ENCODE measurements at regions not wholly inside any gene's neighbourhood (a gene's known extent, or its start where the extent isn't known, plus 50 kb on each side); places are given as distances from the start of the nearest gene placed in this dataset.

- Mint-ChIP-seq H3K9me3 (ENCODE audit: unreplicated experiment) (no peaks in the 10 kb centered on the region), H3K4me3 (ENCODE audit: unreplicated experiment) (no peak overlapping the region)
- no peak for DNase-seq
These were observed 60.7 kb upstream of the FNDC1 start for GRCh38 chr6:159108426-159108985.

GRCh38 chr6:159107451-159108260 lies 61.5 kb upstream of the FNDC1 start:
- Mint-ChIP-seq H3K9me3 (ENCODE audit: unreplicated experiment) (no peaks in the 10 kb centered on the region), H3K27ac (ENCODE audit: unreplicated experiment) (peak overlapping the region; percentile 54), H3K4me1 (ENCODE audit: low read depth, unreplicated experiment) (peaks cover 22% of the 10 kb centered on the region), H3K36me3 (ENCODE audit: unreplicated experiment) (no peaks in the 10 kb centered on the region), H3K4me3 (ENCODE audit: unreplicated experiment) (no peak overlapping the region), H3K27me3 (ENCODE audit: unreplicated experiment) (peaks cover 2% of the 10 kb centered on the region)
- no peak for TF ChIP-seq CTCF (IDR thresholded peaks at IDR 0.05; ENCODE audit: partially characterized antibody, unreplicated experiment)
- DNase-seq = no peak

More at GRCh38 chr6:159108426-159108985, 60.7 kb upstream of the FNDC1 start:
- no peaks in the 10 kb centered on the region for H3K36me3 Mint-ChIP-seq (ENCODE audit: unreplicated experiment)
- H3K27me3 Mint-ChIP-seq (ENCODE audit: unreplicated experiment) = peaks cover 4% of the 10 kb centered on the region
- peaks cover 20% of the 10 kb centered on the region for H3K4me1 Mint-ChIP-seq (ENCODE audit: low read depth, unreplicated experiment)
- no peak overlapping the region for H3K27ac Mint-ChIP-seq (ENCODE audit: unreplicated experiment)
- TF ChIP-seq CTCF (IDR thresholded peaks at IDR 0.05; ENCODE audit: partially characterized antibody, unreplicated experiment) = no peak

GRCh38 chr6:159106627-159107241 lies 61.9 kb upstream of the TAGAP start:
- no peak for TF ChIP-seq CTCF (IDR thresholded peaks at IDR 0.05; ENCODE audit: partially characterized antibody, unreplicated experiment)
- Mint-ChIP-seq H3K9me3 (ENCODE audit: unreplicated experiment) (no peaks in the 10 kb centered on the region), H3K4me3 (ENCODE audit: unreplicated experiment) (no peak overlapping the region), H3K4me1 (ENCODE audit: low read depth, unreplicated experiment) (peaks cover 23% of the 10 kb centered on the region), H3K27me3 (ENCODE audit: unreplicated experiment) (peaks cover 2% of the 10 kb centered on the region), H3K27ac (ENCODE audit: unreplicated experiment) (no peak overlapping the region), H3K36me3 (ENCODE audit: unreplicated experiment) (no peaks in the 10 kb centered on the region)
- DNase-seq = peak; percentile 78

GRCh38 chr6:159105716-159106115 lies 60.9 kb upstream of the TAGAP start:
- TF ChIP-seq CTCF (IDR thresholded peaks at IDR 0.05; ENCODE audit: partially characterized antibody, unreplicated experiment) = no peak
- Mint-ChIP-seq H3K36me3 (ENCODE audit: unreplicated experiment) (no peaks in the 10 kb centered on the region), H3K4me1 (ENCODE audit: low read depth, unreplicated experiment) (peaks cover 28% of the 10 kb centered on the region), H3K27me3 (ENCODE audit: unreplicated experiment) (peaks cover 2% of the 10 kb centered on the region), H3K27ac (ENCODE audit: unreplicated experiment) (no peak overlapping the region), H3K9me3 (ENCODE audit: unreplicated experiment) (no peaks in the 10 kb centered on the region), H3K4me3 (ENCODE audit: unreplicated experiment) (no peak overlapping the region)
- no peak for DNase-seq

GRCh38 chr6:159104931-159105330 lies 60.1 kb upstream of the TAGAP start:
- Mint-ChIP-seq H3K4me1 (ENCODE audit: low read depth, unreplicated experiment) (peaks cover 28% of the 10 kb centered on the region), H3K4me3 (ENCODE audit: unreplicated experiment) (no peak overlapping the region), H3K27ac (ENCODE audit: unreplicated experiment) (no peak overlapping the region), H3K36me3 (ENCODE audit: unreplicated experiment) (no peaks in the 10 kb centered on the region), H3K27me3 (ENCODE audit: unreplicated experiment) (peaks cover 2% of the 10 kb centered on the region), H3K9me3 (ENCODE audit: unreplicated experiment) (no peaks in the 10 kb centered on the region)
- DNase-seq = no peak
- no peak for TF ChIP-seq CTCF (IDR thresholded peaks at IDR 0.05; ENCODE audit: partially characterized antibody, unreplicated experiment)

Data from glutamatergic neuron (in vitro differentiated cells).